GM21737 (cell line): ENCODE measurements at regions not wholly inside any gene's neighbourhood (a gene's known extent, or its start where the extent isn't known, plus 50 kb on each side); places are given as distances from the start of the nearest gene placed in this dataset.

ENCODE experiments used
- ATAC-seq: cut with Tn5 transposase; IDR thresholded peaks from one replicate; pipeline ENCODE4 v1.9.1; 2021; ENCODE audit warnings: mild to moderate bottlenecking, moderate library complexity; ENCODE audit not compliant: unreplicated experiment

- ATAC-seq = no peak
These were observed 99.2 kb upstream of the RAPGEF2 start for GRCh38 chr4:159003420-159004253.

GRCh38 chr4:159006202-159006601, 96.7 kb upstream of the RAPGEF2 start:
- no peak for ATAC-seq

GRCh38 chr4:159008671-159009070, 94.2 kb upstream of the RAPGEF2 start:
- no peak for ATAC-seq

GRCh38 chr4:159009521-159009920, 93.4 kb upstream of the RAPGEF2 start:
- ATAC-seq = no peak

GRCh38 chr4:159010100-159010499, 92.8 kb upstream of the RAPGEF2 start:
- no peak for ATAC-seq

- no peak for ATAC-seq
These were observed 92.2 kb upstream of the RAPGEF2 start for GRCh38 chr4:159010563-159011260.

- no peak for ATAC-seq
These were observed 90.5 kb upstream of the RAPGEF2 start for GRCh38 chr4:159012381-159012780.

GRCh38 chr4:159013692-159014091, 89.2 kb upstream of the RAPGEF2 start:
- no peak for ATAC-seq

GRCh38 chr4:159014859-159015258, 88.0 kb upstream of the RAPGEF2 start:
- ATAC-seq = no peak

GRCh38 chr4:159015841-159016240, 87.0 kb upstream of the RAPGEF2 start:
- no peak for ATAC-seq

- peak; percentile 49 for ATAC-seq
These were observed 86.3 kb upstream of the RAPGEF2 start for GRCh38 chr4:159016593-159017024.

- ATAC-seq = peak; percentile 25
These were observed 85.4 kb upstream of the RAPGEF2 start for GRCh38 chr4:159017323-159018026.

- peak; percentile 90 for ATAC-seq
These were observed 84.7 kb upstream of the RAPGEF2 start for GRCh38 chr4:159018062-159018629.

GRCh38 chr4:159019356-159019755, 83.5 kb upstream of the RAPGEF2 start:
- ATAC-seq = no peak

GRCh38 chr4:159021597-159022385, 81.1 kb upstream of the RAPGEF2 start:
- ATAC-seq = no peak

GRCh38 chr4:159023741-159024140, 79.1 kb upstream of the RAPGEF2 start:
- no peak for ATAC-seq

- ATAC-seq = no peak
These were observed 78.6 kb upstream of the RAPGEF2 start for GRCh38 chr4:159024266-159024665.

GRCh38 chr4:159024828-159025227, 78.1 kb upstream of the RAPGEF2 start:
- ATAC-seq = no peak

- no peak for ATAC-seq
These were observed 76.5 kb upstream of the RAPGEF2 start for GRCh38 chr4:159026329-159026728.

- ATAC-seq = peak; percentile 62
These were observed 75.3 kb upstream of the RAPGEF2 start for GRCh38 chr4:159027535-159027934.
